ENCODE measurements at regions not wholly inside any gene's neighbourhood (a gene's known extent, or its start where the extent isn't known, plus 50 kb on each side); places are given as distances from the start of the nearest gene placed in this dataset.

- TF ChIP-seq CTCF (IDR thresholded peaks at IDR 0.05): no peak
- no peak for TF ChIP-seq POLR2A (IDR thresholded peaks at IDR 0.05)
Measured at GRCh38 chr5:50580506-50580905, 85.9 kb upstream of the PARP8 start.

All from breast epithelium (tissue), 3 donors.